Stimulated activated CD4-positive, alpha-beta T cell treated with anti-CD3 and anti-CD28 coated beads, Interleukin-1b, Interleukin-23, amount 100 ng/mL, for 48 hours (primary cell): ENCODE measurements at regions not wholly inside any gene's neighbourhood (a gene's known extent, or its start where the extent isn't known, plus 50 kb on each side); places are given as distances from the start of the nearest gene placed in this dataset.
"Not testable (repeated sequence)": the region's sequence is repeated elsewhere in the genome, so short reads cannot be mapped to it uniquely, and the experiment has no call there.

ENCODE experiments used
- DNase-seq: peaks from one replicate; pipeline ENCODE4 v3.0.0-alpha.2; 2020

DNA sequence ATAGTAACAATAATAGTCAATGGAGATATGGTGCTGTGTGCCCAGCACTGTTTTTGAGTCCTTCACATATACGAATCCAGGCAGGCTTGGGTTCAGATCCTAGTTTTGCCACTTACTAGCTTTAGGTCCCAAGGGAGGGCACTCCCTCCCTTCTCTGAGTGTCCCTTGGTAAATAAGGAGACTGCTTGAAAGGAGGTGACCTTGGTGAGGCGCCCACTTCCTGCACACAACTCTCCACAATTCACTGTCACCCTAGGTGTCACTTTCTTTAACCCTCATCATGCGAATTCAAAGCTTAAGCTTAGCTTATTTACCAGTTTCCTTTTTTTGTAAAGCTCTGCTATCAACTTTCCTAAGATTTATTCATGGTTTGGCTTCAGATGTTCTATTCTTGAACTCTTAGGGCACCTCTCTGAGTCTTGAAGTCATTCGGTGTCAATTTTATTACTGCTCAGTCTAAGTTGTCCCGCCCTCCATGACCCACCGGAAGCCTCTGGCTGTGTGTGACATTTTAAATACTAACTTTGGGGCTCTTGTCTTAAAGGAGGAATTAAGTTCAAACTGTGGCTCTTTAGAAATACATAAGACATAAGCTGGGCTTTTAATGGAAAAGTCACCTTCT, 170.7 kb upstream of the ZNF618 start:
- DNase-seq: no peak

GRCh38 chr9:113705928-113706519, 170.1 kb upstream of the ZNF618 start:
- no peak for DNase-seq

DNA sequence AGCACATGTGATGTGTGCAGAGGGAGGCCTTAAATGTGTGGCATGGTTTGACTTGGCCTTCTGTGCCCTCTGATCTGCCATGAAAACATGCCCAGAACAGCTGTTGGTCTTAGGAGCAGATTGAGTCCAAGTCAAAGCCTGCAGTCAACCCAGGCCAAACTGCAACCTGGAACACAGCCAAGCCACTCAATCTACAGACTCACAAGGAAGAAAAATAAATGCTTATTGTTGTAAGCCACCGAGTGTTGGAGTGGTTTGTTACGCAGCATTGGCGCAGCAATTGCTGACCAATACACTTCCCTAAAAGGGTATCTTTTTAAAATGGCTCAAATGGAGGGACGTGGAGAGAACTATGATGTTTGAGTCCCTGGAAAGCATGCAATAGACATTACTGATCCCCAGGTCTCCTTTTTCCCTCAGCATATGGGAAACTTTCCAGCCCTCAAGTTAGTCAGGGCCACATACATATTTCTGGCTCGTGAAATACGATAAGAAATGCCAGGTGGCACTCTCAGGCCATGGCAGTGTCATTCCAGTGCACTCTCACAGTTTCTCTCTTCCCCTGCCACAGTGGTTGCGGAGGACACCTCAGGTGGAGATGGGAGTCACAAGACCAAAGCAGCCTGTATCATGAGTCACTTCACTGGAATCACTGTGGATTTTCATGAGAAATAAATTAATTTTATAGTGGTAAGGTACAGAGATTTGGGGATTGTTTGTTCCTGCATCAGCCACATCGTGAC, 168.0 kb upstream of the ZNF618 start:
- no peak for DNase-seq

DNA sequence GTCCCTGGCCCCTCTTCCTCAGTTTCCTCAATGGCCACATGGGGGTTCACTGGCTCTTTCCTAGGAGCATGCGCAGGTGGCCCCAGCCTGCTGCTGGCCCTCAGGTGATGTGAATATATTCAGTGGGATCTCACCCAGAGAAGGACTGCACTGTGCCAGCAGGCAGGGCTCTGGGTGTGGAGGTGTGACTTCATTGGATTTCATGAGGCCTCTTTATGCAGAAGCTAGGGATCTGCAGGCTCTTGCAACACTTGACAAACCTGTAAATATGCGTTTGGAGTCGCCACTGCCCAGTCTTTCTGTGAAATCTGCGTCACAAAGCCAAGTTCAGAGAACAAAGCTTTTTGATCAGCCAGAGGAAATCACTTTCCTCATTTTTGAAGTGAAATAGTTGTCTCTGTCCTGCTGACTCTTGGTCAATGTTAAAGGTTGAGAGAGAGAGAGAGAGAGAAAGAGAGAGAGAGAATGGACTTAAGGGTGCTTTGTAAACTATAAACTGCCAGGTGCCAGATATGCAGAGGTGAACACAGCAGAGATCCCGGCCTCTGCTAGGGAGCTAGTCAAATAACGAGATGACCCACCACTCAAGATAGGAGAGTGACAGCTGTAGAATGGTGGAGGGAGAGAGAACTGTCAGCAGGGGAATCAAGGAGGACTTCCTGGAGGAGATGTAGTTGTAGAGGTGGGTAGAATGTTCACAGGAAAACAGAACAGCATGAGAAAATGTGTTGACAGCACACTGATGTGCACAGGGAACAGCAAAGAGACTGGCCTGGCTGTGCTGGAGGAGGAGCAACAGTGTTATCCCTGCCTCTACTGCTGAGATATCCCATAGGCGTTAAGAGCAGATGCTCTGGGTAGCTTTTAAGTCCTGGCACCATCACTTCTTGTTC, 167.0 kb upstream of the ZNF618 start:
- no peak for DNase-seq

GRCh38 chr9:113709721-113710120, 166.4 kb upstream of the ZNF618 start:
- no peak for DNase-seq

- DNase-seq: no peak
Observed at GRCh38 chr9:113711251-113711650, 164.9 kb upstream of the ZNF618 start.

GRCh38 chr9:113712053-113712452, 164.1 kb upstream of the ZNF618 start:
- no peak for DNase-seq

GRCh38 chr9:113715086-113715485, 161.0 kb upstream of the ZNF618 start:
- no peak for DNase-seq

GRCh38 chr9:113719919-113720318, 156.2 kb upstream of the ZNF618 start:
- DNase-seq: no peak

DNA sequence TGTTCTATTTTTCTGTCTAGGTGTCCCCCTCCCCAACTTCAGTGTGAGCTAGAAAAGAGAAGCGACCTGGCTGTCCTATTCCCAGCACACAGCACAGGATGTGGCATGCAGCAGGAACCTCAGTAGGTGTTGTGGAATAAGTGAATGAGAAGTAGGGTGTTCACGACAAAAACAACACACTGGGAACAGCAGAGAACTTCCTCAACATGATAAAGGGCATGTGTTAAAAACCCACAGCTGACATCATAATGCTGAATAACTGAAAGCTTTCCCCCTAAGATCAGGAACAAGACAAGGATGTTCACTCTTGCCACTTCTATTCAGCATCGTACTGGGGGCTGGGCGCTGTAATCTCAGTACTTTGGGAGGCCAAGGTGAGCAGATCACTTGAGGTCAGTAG, 155.6 kb upstream of the ZNF618 start:
- no peak for DNase-seq

- no peak for DNase-seq
Observed at GRCh38 chr9:113721856-113722255, 154.3 kb upstream of the ZNF618 start.

DNA sequence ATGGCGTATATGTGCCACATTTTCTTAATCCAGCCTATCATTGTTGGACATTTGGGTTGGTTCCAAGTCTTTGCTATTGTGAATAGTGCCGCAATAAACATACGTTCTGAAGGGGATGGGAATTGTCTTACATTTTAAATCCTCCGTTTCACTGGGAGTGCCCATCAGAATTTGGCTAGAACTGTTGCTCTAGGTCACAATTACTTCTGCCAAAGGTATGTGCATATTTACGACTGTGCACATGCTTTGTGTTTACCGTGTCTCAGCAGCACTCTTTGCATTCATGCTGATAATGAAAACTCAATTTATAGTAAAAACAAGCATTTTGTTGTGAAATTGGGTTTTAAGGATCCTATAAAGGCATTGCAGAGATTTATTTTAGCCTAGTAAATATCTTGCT, 151.9 kb upstream of the ZNF618 start:
- no peak for DNase-seq

GRCh38 chr9:113728989-113729388, 147.1 kb upstream of the ZNF618 start:
- DNase-seq: no peak

- no peak for DNase-seq
Observed at GRCh38 chr9:113734826-113735225, 141.3 kb upstream of the ZNF618 start.

DNA sequence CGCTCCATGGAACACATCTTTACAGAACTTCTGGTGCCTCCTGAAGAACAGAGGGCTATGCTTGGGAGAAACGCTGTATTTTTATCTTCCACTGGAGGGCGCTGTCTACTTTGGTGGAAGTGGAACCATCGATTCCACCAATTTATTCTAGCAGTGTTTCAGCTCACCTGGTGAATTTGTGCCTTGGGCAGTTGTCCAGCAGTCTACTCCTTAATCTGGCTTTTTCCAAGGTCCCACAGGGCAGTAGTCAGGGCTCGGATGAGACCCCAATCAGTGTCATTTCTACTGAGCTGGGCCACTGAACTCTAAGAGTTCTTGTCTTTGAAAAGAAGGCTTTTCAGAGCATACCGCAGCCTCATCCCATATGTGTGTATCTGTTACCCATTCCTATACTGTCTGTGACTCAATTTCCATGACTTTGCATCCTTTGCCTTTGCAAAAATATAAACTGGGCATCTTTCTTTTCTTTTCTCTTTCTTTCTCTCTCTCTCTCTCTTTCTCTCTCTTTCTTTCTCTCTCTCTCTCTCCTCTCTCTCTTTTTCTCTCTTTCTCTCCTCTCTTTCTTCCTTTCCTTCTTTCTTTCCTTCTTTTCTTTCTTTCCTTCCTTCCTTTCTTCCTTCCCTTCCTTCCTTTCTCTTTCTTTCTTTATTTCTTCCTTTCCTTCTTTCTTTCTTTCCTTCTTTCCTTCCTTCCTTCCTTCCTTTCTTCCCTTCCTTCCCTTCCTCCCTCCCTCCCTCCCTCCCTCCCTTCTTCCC, 138.4 kb upstream of the ZNF618 start:
- DNase-seq: peak; percentile 13

GRCh38 chr9:113738496-113738892, 137.6 kb upstream of the ZNF618 start:
- no peak for DNase-seq

- DNase-seq: peak; percentile 10
Observed at GRCh38 chr9:113738893-113739604, 137.1 kb upstream of the ZNF618 start.

GRCh38 chr9:113739605-113740507, 136.3 kb upstream of the ZNF618 start:
- DNase-seq: not testable (repeated sequence)

- DNase-seq: peak; percentile 14
Observed at GRCh38 chr9:113740508-113741500, 135.3 kb upstream of the ZNF618 start.
